ENCODE measurements at regions not wholly inside any gene's neighbourhood (a gene's known extent, or its start where the extent isn't known, plus 50 kb on each side); places are given as distances from the start of the nearest gene placed in this dataset.

GRCh38 chr10:129373231-129373630 is 93.8 kb upstream of the MGMT start:
- no peak for DNase-seq (ENCODE audit: low read depth)

- no peak for DNase-seq (ENCODE audit: low read depth)
These were observed 93.3 kb upstream of the MGMT start for GRCh38 chr10:129373718-129374117.

GRCh38 chr10:129375171-129375570 is 91.9 kb upstream of the MGMT start:
- no peak for DNase-seq (ENCODE audit: low read depth)

GRCh38 chr10:129375912-129376311 is 91.1 kb upstream of the MGMT start:
- DNase-seq (ENCODE audit: low read depth), result no peak

- DNase-seq (ENCODE audit: low read depth), result no peak
These were observed 86.8 kb upstream of the MGMT start for GRCh38 chr10:129380279-129380678.

GRCh38 chr10:129381741-129382140 is 85.3 kb upstream of the MGMT start:
- DNase-seq (ENCODE audit: low read depth), result no peak

- DNase-seq (ENCODE audit: low read depth), result no peak
These were observed 84.6 kb upstream of the MGMT start for GRCh38 chr10:129382401-129382800.

- DNase-seq (ENCODE audit: low read depth), result no peak
These were observed 83.4 kb upstream of the MGMT start for GRCh38 chr10:129383651-129384050.

GRCh38 chr10:129385600-129385999 is 81.4 kb upstream of the MGMT start:
- no peak for DNase-seq (ENCODE audit: low read depth)

GRCh38 chr10:129386415-129387257 is 80.4 kb upstream of the MGMT start:
- no peak for DNase-seq (ENCODE audit: low read depth)

GRCh38 chr10:129387258-129387525 is 79.8 kb upstream of the MGMT start:
- DNase-seq (ENCODE audit: low read depth), result no peak

GRCh38 chr10:129388435-129388834 is 78.6 kb upstream of the MGMT start:
- no peak for DNase-seq (ENCODE audit: low read depth)

- no peak for DNase-seq (ENCODE audit: low read depth)
These were observed 77.8 kb upstream of the MGMT start for GRCh38 chr10:129389194-129389593.

- no peak for DNase-seq (ENCODE audit: low read depth)
These were observed 76.9 kb upstream of the MGMT start for GRCh38 chr10:129390147-129390546.

- DNase-seq (ENCODE audit: low read depth), result no peak
These were observed 76.3 kb upstream of the MGMT start for GRCh38 chr10:129390726-129391125.

GRCh38 chr10:129391464-129391863 is 75.6 kb upstream of the MGMT start:
- DNase-seq (ENCODE audit: low read depth), result no peak

GRCh38 chr10:129392855-129393254 is 74.2 kb upstream of the MGMT start:
- no peak for DNase-seq (ENCODE audit: low read depth)

GRCh38 chr10:129393812-129394211 is 73.2 kb upstream of the MGMT start:
- DNase-seq (ENCODE audit: low read depth), result no peak

- no peak for DNase-seq (ENCODE audit: low read depth)
These were observed 72.3 kb upstream of the MGMT start for GRCh38 chr10:129394518-129395328.

GRCh38 chr10:129396021-129396722 is 70.9 kb upstream of the MGMT start:
- no peak for DNase-seq (ENCODE audit: low read depth)

- no peak for DNase-seq (ENCODE audit: low read depth)
These were observed 69.7 kb upstream of the MGMT start for GRCh38 chr10:129397198-129397974.

- no peak for DNase-seq (ENCODE audit: low read depth)
These were observed 68.3 kb upstream of the MGMT start for GRCh38 chr10:129398711-129399141.

Data from HS-5 (cell line).